Left ventricle myocardium inferior (tissue), 1 donor: ENCODE measurements at regions not wholly inside any gene's neighbourhood (a gene's known extent, or its start where the extent isn't known, plus 50 kb on each side); places are given as distances from the start of the nearest gene placed in this dataset.

Experiments
- DNase-seq: peaks from one replicate; pipeline ENCODE4 v3.0.0-alpha.2; 2020
- H3K27ac ChIP-seq: fragments of 200-600 bp; replicated peaks from 2 replicates; pipeline ENCODE4 v1.8.0; 2021
- H3K27me3 ChIP-seq: fragments of 200-600 bp; 2 replicates; pipeline ENCODE4 v1.8.0; 2021; ENCODE audit warnings: low read depth
- H3K36me3 ChIP-seq: fragments of 200-600 bp; 2 replicates; pipeline ENCODE4 v1.8.0; 2021
- H3K4me1 ChIP-seq: fragments of 200-600 bp; 2 replicates; pipeline ENCODE4 v1.8.0; 2021
- H3K4me3 ChIP-seq: fragments of 200-600 bp; 2 replicates; pipeline ENCODE4 v1.8.0; 2021; ENCODE audit warnings: mild to moderate bottlenecking, moderate library complexity
- H3K9me3 ChIP-seq: fragments of 200-600 bp; replicated peaks from 2 replicates; pipeline ENCODE4 v1.8.0; 2021
- intact Hi-C: fragments of 100-400 bp; cut with micrococcal nuclease; formaldehyde crosslinking; loops from one replicate; pipeline ENCODE4 v1.11.0; 2022
- TF ChIP-seq, protein P1 (sequence below): fragments of 200-600 bp; IDR thresholded peaks from 2 replicates; pipeline ENCODE4 v1.8.0; 2021; ENCODE audit warnings: antibody characterized with exemption, mild to moderate bottlenecking, borderline replicate concordance
- donor health status: DM: no; HTN: yes; CAD: no; lungs with severe emphysema.

GRCh38 chrX:51407520-51408409 is 75.1 kb downstream of the NUDT10 start:
- H3K36me3 ChIP-seq: no peaks in the 10 kb centered on the region
- TF ChIP-seq, protein P1, sequence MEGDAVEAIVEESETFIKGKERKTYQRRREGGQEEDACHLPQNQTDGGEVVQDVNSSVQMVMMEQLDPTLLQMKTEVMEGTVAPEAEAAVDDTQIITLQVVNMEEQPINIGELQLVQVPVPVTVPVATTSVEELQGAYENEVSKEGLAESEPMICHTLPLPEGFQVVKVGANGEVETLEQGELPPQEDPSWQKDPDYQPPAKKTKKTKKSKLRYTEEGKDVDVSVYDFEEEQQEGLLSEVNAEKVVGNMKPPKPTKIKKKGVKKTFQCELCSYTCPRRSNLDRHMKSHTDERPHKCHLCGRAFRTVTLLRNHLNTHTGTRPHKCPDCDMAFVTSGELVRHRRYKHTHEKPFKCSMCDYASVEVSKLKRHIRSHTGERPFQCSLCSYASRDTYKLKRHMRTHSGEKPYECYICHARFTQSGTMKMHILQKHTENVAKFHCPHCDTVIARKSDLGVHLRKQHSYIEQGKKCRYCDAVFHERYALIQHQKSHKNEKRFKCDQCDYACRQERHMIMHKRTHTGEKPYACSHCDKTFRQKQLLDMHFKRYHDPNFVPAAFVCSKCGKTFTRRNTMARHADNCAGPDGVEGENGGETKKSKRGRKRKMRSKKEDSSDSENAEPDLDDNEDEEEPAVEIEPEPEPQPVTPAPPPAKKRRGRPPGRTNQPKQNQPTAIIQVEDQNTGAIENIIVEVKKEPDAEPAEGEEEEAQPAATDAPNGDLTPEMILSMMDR: no peak
- H3K9me3 ChIP-seq: no peaks in the 10 kb centered on the region
- no peaks in the 10 kb centered on the region for H3K4me1 ChIP-seq
- intact Hi-C loops: no loop called here
- H3K27ac ChIP-seq: no peak overlapping the region
- H3K27me3 ChIP-seq: no peaks in the 10 kb centered on the region
- H3K4me3 ChIP-seq: no peak overlapping the region
- DNase-seq: no peak

DNA sequence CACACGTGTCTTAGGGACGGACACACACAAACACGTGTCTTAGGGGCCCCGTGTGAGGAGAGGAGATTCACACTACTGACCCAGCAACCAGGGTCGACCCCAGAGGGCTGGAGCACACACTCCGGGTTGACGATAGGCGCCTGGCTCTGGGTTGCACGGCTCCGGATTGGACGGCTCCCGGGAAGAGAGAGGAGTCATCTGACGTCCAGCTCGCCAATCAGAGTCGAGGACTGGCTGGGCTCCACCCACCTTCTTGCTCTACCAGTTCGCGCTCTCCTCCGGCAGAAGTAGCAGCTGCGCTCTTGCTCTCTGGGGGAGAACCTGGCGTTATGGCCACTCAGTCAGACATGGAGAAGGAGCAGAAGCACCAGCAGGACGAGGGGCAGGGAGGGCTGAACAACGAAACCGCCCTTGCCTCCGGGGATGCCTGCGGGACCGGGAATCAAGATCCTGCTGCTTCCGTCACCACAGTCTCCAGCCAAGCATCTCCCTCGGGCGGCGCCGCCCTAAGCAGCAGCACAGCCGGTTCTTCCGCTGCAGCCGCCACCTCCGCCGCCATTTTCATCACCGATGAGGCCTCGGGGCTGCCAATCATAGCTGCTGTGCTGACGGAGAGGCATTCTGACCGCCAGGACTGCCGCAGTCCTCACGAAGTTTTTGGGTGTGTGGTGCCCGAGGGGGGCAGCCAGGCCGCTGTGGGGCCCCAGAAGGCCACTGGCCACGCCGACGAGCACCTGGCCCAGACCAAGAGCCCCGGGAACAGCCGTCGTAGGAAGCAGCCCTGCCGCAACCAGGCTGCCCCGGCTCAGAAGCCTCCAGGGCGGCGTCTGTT is 74.3 kb downstream of the NUDT10 start:
- Histone ChIP-seq H3K27ac (no peak overlapping the region), H3K27me3 (no peaks in the 10 kb centered on the region), H3K9me3 (no peaks in the 10 kb centered on the region), H3K4me1 (no peaks in the 10 kb centered on the region), H3K4me3 (no peak overlapping the region), H3K36me3 (no peaks in the 10 kb centered on the region)
- intact Hi-C loops: no loop called here
- TF ChIP-seq, protein P1: no peak
- no peak for DNase-seq

DNA sequence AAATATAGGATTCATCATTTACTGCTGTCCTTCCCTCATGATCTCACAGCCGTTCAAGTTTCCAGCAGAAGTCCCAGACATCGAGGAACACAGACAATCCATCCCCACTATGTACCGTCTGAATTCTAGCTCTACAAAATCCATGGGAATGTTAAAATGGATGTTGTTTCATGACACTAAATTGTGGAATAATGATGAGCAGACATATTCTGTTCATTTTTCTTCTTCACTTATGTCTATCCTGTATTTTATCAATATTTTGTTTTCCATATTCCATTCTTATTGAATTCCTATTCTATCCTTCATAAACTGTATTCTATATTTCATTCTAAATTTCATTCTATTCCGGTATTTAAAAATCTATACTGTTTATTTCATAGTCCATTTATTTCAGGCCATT is 71.8 kb downstream of the NUDT10 start:
- DNase-seq: no peak
- no peaks in the 10 kb centered on the region for H3K27me3 ChIP-seq
- TF ChIP-seq, protein P1: no peak
- no peak overlapping the region for H3K27ac ChIP-seq
- no peaks in the 10 kb centered on the region for H3K9me3 ChIP-seq
- H3K4me1 ChIP-seq: no peaks in the 10 kb centered on the region
- no peak overlapping the region for H3K4me3 ChIP-seq
- H3K36me3 ChIP-seq: no peaks in the 10 kb centered on the region
- intact Hi-C loops: no loop called here

DNA sequence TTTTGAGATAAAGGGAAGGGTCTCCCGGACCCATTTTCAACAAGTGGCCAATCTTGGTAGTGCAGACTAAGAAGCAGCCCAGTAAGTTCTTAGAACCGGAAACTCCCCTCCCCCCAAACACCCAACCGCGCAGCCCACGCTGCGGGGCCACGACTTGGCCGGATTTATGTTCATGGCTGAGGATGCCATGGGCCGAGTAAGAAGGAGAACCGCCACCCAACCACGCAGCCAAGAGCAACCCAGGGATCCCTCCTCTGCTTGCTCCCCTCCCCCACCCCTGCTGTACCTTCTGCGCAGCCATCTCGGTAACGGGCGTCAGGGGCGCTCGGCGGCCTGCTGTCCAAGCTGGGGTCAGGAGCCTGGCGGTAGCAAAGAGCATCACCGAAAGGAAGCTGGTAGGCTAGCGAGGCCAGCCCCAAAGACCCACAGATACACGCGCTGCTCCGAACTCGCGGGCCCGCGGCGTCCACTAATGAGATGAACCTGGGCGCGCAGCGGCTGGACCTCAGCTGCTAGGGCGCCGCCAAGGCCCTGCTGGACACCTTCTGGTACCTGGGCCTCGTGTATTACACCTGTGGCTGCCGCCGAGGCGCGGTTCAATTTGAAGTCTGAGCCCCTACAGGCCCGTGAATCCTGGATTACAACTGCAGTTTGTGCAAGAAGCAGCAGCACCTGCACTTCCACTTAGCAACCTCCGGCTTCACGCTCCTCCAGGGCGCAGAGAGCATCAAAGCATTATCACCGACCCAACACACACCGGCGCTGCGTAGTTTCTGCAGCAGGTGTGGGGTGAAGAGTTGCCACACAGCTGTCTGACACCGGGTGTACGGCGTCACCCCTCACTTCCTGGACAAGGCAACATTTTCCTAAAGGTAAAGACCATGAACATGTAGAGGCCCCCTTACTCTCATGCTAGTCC is 63.4 kb downstream of the NUDT10 start:
- peak overlapping the region; percentile 61 for H3K4me3 ChIP-seq
- peaks cover 6% of the 10 kb centered on the region for H3K27me3 ChIP-seq
- no peak overlapping the region for H3K27ac ChIP-seq
- no peak for DNase-seq
- H3K36me3 ChIP-seq: no peaks in the 10 kb centered on the region
- H3K9me3 ChIP-seq: no peaks in the 10 kb centered on the region
- TF ChIP-seq, protein P1: peak; percentile 37
- intact Hi-C loops: no loop called here
- peaks cover 4% of the 10 kb centered on the region for H3K4me1 ChIP-seq

DNA sequence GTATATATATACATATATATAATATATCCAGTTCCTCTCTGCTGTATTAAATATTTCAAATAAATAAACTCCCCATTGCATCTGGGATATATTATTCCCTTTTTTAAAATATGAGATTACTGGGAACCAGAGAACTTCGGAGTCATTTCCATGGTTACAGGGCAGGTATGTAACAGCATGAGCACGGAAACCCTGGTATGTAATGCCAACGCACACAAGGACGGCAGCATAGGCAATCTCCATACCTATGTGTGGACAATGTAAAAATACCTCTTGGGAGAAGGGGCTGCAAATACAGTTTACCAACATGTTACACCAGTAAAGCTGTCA is 62.8 kb downstream of the NUDT10 start:
- peak overlapping the region; percentile 61 for H3K4me3 ChIP-seq
- no peak overlapping the region for H3K27ac ChIP-seq
- peaks cover 6% of the 10 kb centered on the region for H3K27me3 ChIP-seq
- intact Hi-C loops: no loop called here
- no peak for DNase-seq
- no peaks in the 10 kb centered on the region for H3K9me3 ChIP-seq
- TF ChIP-seq, protein P1: no peak
- peaks cover 4% of the 10 kb centered on the region for H3K4me1 ChIP-seq
- H3K36me3 ChIP-seq: no peaks in the 10 kb centered on the region
